ENCODE measurements at regions not wholly inside any gene's neighbourhood (a gene's known extent, or its start where the extent isn't known, plus 50 kb on each side); places are given as distances from the start of the nearest gene placed in this dataset.
"Not testable (repeated sequence)": the region's sequence is repeated elsewhere in the genome, so short reads cannot be mapped to it uniquely, and the experiment has no call there.

GRCh38 chr14:92223025-92223424, 99.9 kb upstream of the SLC24A4 start:
- DNase-seq (ENCODE audit: low read depth): no peak

- DNase-seq (ENCODE audit: low read depth): no peak
These were observed 98.5 kb upstream of the SLC24A4 start for GRCh38 chr14:92224358-92224954.

- DNase-seq (ENCODE audit: low read depth): no peak
These were observed 97.2 kb upstream of the SLC24A4 start for GRCh38 chr14:92225731-92226130.

DNA sequence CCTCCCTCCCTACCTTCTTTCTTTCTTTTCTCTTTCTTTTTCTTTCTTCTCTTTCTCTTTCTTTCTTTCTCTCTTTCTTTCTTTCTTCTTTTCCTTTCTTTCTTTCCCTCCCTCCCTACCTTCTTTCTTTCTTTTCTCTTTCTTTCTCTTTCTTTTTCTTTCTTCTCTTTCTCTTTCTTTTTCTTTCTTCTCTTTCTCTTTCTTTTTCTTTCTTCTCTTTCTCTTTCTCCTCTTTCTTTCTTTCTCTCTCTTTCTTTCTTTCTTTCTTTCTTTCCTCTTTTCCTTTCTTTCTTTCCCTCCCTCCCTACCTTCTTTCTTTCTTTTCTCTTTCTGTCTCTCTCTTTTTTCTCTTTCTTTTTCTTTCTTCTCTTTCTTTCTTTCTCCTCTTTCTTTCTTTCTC, 96.8 kb upstream of the SLC24A4 start:
- not testable (repeated sequence) for DNase-seq (ENCODE audit: low read depth)

- DNase-seq (ENCODE audit: low read depth): no peak
These were observed 86.6 kb upstream of the SLC24A4 start for GRCh38 chr14:92236243-92236900.

DNA sequence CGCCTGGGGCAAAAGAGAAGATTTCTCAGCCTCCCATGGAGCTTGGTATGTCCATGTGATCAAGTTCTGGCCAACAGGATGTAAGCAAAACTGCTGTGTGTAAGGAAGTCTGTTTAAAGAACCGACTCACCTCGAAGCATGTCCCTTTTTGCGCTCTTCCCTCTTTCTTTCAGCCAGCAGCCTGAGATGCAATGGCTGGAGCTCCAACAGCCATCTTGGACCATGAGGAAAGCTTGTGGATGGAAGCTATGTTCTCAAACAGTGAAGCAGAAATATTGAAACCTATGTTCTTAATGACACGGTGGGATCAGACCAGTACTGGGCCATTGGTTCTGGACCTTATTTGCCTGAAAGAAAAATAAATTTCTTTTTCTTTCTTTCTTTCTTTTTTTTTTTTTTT, 82.3 kb upstream of the SLC24A4 start:
- no peak for DNase-seq (ENCODE audit: low read depth)

DNA sequence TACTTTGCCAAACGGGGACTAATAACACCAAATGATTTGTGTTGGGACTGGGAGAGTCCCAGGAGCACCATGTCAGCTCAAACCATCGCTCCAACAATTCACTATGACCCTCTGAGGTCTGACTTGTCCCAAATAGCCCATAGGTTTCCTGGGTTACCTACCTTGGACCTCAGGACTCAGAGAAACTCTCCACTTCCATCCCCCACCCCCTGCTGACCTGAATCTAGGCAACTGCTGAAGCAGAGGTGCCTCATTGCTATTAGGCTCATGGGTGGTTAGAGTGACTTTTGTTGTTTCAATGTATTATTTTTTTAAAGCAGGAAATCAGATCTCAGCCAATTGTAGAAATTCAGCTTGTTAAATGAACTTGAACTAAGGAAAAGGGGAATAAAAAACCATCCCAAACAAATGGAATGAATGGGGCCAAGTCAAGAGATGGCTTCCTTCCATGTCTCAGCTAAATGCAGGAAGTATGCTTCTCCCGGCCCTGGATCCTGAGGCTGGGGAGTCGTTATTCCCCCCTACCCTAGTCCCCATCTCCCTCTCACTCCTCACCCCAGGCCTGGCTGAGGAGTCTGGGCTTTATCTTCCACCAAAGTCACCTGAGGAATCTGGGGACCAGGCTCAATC, 80.9 kb upstream of the SLC24A4 start:
- DNase-seq (ENCODE audit: low read depth): no peak

DNA sequence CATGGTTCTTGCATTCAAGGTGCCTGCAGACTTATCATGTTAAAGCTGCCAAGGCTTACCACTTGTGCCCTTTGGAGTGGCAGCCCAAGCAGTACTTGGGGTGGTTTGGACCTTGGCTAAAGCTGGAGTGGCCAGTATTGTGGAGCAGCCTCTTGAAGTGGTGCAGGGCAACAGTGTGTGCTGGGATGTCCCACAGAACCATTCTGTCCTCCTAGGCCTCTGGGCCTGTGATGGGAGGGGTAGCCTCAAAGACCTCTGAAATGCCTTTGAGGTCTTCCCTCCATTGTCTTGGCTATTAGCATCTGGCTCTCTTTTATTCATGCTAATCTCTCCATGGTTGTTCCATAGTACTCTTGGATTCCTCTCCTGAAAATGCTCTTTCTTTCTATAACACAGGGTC, 78.2 kb upstream of the SLC24A4 start:
- DNase-seq (ENCODE audit: low read depth): no peak

- no peak for DNase-seq (ENCODE audit: low read depth)
These were observed 75.6 kb upstream of the SLC24A4 start for GRCh38 chr14:92247341-92247740.

GRCh38 chr14:92247947-92248346, 75.0 kb upstream of the SLC24A4 start:
- no peak for DNase-seq (ENCODE audit: low read depth)

GRCh38 chr14:92248696-92249095, 74.3 kb upstream of the SLC24A4 start:
- DNase-seq (ENCODE audit: low read depth): no peak

DNA sequence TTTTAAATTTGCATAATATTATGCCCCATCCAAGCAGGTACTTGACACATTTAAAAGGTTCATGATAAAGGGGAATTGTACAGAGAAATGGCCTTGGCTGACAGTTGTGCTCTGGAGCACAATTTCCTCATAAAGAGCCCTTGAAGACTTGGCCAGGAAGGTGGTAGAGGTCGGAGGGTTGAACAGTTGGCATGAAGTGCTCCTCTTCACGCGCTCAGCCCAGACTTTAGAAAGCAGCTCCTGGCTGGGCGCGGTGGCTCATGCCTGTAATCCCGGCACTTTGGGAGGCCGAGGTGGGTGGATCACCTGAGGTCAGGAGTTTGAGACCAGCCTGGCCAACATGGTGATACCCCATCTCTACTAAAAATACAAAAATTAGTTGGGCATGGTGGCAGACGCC, 72.6 kb upstream of the SLC24A4 start:
- DNase-seq (ENCODE audit: low read depth): not testable (repeated sequence)

DNA sequence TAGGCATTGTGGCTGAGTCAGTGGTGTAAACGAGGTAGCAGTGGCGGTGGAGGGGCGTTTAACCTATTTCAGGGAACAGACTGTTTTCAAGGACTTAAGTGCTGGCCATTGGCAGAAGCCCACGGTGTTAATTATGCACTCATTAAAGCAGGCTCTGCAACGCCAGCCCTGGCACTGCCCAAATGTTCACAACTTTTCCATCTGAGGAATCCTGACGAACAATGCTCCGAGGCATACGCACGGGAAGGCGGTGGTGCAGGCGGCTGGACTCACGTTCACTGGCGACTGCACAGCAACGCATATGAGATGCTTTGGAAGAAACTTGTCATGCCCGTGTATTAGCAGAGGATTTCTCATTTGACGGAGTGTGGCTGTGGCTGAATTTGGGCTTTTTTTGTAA, 70.6 kb upstream of the SLC24A4 start:
- no peak for DNase-seq (ENCODE audit: low read depth)

DNA sequence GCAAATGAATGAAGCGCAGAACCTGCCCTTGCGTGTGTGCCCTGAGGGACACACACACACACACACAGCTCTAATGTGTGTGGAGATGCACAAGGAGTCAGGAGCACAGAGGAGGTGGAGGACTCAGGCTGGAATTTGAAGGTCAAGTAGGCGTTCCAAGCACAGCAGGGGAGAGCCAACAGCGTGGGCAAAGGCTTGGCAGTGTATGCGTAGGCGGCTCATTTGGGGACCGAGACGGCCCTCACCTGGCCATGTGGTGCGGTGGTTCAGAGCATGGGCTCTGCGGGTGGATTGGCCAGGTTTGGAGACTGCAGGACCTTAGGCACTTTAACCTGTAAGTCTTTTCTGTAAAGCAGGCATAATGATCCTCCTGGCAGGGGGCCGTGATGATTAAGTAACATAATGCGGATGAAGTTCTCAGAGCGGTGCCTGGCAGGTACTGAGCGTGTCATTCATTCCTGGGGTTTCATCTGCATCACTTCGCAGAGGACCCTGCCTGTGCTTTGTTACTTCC, 69.5 kb upstream of the SLC24A4 start:
- no peak for DNase-seq (ENCODE audit: low read depth)

GRCh38 chr14:92254786-92255185, 68.2 kb upstream of the SLC24A4 start:
- peak; percentile 24 for DNase-seq (ENCODE audit: low read depth)

GRCh38 chr14:92258934-92259333, 64.0 kb upstream of the SLC24A4 start:
- DNase-seq (ENCODE audit: low read depth): no peak

- no peak for DNase-seq (ENCODE audit: low read depth)
These were observed 63.2 kb upstream of the SLC24A4 start for GRCh38 chr14:92259613-92260357.

DNA sequence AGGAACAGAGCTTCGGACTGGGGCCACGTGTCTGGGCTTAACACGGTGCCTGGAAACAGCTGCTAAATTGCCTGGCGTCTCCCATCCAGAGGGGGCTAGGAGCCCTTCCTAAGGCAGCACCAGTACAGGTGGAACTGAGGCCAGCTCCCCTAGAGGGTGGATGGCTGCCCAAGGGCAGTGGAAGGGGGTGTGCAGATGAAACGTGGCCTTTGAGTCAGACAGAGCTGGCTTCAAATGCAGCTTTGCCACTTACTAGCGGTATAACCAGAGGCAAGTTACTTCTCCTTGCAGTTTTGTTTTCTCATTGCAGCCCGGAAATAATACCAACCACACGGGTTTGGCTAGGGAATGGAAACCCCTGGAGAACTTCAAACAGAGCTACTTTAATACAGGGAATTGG, 59.3 kb upstream of the SLC24A4 start:
- DNase-seq (ENCODE audit: low read depth): no peak

DNA sequence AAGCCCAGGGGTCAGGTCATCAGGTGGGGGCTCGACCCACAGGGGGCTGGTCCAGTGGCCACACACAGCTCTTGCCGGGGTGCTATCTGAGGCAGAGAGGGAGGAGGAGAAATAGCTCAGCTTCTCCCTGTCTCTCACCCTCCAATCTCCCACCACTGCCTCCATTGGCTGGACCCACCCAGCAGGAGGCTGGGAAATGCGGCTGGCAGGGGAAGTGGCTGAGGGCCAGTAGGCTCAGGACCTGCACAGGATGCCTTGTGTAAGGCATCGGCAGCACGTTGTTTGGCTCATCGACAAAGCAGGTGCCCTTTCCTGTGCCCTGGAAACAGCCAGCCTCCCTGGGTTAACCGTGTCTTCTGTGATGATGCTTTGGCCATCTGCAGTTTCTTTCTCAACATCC, 58.8 kb upstream of the SLC24A4 start:
- no peak for DNase-seq (ENCODE audit: low read depth)

GRCh38 chr14:92266216-92266615, 56.7 kb upstream of the SLC24A4 start:
- DNase-seq (ENCODE audit: low read depth): no peak
